GM13976 (cell line): ENCODE measurements at regions not wholly inside any gene's neighbourhood (a gene's known extent, or its start where the extent isn't known, plus 50 kb on each side); places are given as distances from the start of the nearest gene placed in this dataset.

Source experiments
- DNase-seq: peaks from one replicate; pipeline ENCODE4 v3.0.0; 2012; ENCODE audit warnings: low spot score
- in situ Hi-C: fragments of 300-500 bp; cut with MboI; formaldehyde crosslinking; loops from one replicate; pipeline ENCODE4 v1.12.0; 2022; ENCODE audit warnings: low sequenced_read_pairs, mixed read lengths, inconsistent platforms; ENCODE audit not compliant: unreplicated experiment
- TF ChIP-seq, protein P1 (sequence below): IDR thresholded peaks from 2 replicates; pipeline ENCODE4 v1.5.1; 2012; ENCODE audit warnings: borderline replicate concordance, mild to moderate bottlenecking; ENCODE audit not compliant: insufficient read depth; ENCODE audit errors: extremely low read depth, missing control alignments, control extremely low read depth

DNA sequence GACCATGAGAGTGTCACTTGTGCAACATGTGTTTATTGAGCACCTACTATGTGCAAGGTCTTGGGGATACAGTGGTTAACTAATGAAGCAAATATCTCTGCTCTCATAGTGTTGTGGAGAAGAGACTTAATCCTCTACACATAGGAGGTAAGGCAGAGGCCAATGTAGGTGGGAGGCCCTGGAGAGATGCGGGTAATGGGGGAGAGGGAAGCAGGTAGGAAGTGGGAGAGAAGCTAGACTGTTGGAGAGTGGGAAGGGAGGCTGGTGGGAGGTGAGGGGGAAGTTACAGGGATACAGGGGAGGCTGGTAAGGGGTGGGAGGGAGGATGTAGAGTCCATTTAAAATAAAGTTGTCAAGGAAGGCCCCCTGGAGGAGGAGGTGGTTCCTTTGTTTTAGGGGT is 240.0 kb downstream of the MIAT start:
- TF ChIP-seq, protein P1, sequence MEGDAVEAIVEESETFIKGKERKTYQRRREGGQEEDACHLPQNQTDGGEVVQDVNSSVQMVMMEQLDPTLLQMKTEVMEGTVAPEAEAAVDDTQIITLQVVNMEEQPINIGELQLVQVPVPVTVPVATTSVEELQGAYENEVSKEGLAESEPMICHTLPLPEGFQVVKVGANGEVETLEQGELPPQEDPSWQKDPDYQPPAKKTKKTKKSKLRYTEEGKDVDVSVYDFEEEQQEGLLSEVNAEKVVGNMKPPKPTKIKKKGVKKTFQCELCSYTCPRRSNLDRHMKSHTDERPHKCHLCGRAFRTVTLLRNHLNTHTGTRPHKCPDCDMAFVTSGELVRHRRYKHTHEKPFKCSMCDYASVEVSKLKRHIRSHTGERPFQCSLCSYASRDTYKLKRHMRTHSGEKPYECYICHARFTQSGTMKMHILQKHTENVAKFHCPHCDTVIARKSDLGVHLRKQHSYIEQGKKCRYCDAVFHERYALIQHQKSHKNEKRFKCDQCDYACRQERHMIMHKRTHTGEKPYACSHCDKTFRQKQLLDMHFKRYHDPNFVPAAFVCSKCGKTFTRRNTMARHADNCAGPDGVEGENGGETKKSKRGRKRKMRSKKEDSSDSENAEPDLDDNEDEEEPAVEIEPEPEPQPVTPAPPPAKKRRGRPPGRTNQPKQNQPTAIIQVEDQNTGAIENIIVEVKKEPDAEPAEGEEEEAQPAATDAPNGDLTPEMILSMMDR, result no peak
- in situ Hi-C loops, result no loop called here
- DNase-seq, result no peak

DNA sequence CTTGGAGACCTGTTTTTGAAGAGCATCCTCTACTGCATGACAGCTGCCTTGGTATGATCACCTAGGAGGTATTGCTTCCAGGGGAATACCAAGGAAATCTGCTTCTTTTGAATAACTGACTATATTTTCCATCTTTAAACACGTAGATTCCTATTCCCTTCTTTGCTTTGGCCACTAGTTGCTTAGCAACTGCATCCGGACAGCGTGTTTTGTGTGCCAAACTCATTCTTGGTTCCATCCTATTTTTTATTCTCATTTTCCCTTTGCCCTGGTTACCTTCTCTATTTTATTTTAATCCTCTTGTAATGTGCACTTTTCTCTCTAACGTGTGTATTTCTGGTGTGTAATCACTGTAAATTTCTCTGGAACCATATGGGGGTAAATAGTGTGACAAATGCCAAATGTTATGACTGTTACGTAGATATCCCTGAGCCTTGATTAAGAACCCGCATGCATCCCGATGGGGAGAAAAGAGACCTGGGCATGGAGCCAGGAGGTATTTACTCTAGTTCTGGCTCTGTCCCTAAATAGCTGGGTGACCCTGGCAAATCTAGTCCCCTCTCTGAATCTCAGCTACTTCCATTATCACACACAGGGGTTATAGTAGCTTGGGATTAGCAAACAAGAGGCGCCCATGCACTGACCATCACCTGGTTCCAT is 241.7 kb downstream of the MIAT start:
- in situ Hi-C loops, result no loop called here
- TF ChIP-seq, protein P1, result no peak
- DNase-seq, result no peak

DNA sequence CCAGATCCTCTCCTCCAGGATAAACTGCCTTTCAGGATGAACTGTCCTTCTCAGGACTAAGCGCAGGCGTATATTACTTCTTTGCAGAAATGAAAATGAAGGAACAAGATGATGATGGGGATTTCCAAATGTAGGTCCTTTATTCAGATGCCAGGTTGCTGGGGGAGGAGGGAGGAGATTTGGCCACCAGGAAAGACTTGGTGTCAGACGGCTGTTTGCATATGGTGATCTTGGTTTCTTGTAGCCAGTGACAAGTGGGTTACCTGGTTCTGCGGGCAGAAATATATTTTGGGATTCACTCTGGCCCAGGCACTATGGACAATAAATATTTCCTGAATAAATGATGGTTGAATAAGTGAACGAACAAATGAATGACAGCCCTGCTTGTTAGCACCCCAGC is 243.4 kb downstream of the MIAT start:
- in situ Hi-C loops, result no loop called here
- TF ChIP-seq, protein P1, result no peak
- no peak for DNase-seq

DNA sequence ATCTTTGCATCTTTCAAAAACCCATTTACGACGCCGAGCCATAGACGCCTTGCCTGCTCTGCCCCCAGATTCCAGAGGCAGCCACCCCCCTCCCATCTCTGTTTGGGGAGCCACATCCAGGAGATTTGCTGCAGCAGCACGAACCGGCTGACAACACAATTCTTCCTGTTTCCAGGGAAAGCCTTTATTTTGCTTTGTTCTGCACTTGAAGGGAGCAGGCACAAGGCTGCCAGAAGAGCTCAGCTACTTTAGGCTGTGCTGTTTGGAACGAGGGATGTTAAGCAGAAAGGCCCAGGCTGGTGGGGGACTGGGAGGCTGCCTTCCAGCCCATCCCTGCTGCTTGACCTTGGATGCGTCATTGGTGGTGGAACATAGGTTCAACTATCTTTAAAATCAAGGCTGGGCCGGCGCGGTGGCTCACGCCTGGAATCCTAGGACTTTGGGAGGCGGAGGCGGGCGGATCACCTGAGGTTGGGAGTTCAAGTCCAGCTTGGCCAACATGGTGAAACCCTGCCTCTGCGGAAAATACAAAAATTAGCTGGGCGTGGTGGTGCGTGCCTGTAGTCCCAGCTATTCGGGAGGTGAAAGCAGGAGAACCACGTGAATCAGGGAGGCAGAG is 243.9 kb downstream of the MIAT start:
- TF ChIP-seq, protein P1, result no peak
- in situ Hi-C loops, result no loop called here
- no peak for DNase-seq

DNA sequence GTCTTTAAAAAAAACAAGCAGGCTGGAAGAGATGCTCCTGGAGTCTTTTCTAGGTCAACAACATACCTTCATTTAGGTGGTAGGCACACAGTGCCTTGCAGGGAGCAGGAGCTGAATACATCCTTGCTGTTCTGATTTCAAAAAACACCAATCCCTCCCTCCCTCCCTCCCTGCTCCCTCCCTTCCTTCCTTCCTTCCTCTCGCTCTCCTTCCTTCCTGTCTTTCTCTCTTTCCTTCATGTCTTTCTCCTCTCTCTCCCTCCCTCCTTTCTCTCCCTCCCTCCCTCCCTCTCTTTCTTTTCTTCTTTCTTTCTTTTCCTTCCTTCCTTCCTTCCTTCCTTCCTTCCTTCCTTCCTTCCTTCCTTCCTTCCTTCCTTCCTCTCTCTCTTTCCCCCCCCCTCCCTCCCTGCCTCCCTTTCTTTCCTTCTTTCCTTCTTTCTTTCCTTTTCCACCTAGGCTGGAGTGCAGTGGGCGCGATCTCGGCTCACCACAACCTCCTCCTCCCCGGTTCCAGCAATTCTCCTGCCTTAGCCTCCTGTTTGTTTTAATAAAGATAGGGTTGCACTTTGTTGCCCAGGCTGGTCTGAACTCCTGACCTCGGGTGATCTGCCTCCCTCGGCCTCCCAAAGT is 245.1 kb downstream of the MIAT start:
- no peak for DNase-seq
- TF ChIP-seq, protein P1, result no peak
- in situ Hi-C loops, result no loop called here

DNA sequence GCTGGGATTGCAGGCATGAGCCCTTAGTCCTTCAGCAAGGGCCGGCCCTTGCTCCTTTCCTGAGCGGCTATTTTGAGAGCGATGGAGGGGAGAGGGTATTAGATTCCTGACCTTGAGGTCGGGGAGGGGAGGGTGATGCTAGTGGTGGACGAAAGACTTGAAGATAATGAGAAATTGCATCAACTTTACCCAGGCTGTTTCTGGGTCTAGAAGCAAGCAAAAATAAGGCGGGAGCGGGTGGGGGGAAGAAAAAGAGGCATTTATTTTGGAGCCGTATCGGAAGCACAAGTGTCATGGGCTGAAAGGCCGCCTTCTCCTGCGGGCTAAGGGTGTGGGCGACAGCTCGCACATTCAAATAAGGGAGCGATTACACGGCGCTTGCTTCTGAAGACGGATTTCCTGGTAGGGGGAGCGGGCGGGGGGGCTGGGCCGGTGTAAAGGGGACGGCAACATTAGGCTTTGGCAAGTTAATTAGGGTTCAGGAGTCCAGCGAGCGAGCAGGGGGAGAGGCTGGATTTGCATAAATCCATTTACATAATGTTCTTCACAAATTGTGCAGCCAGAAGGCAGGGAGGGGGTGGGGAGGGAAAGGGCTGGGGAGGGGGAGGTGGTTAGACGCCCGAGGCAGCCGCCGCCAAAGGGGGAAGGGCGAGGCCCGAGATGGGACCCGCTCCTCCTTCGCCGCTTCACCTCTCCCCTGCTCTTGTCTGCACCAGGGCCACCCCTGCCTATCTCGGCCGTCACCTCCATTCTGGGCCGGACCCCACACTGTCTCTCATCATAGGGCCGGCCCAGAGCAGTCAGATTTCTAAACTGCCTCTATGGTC is 245.9 kb downstream of the MIAT start:
- DNase-seq, result peak; percentile 40
- in situ Hi-C loops, result no loop called here
- TF ChIP-seq, protein P1, result no peak
